Thyroid gland (tissue), 4 donors: ENCODE measurements at regions not wholly inside any gene's neighbourhood (a gene's known extent, or its start where the extent isn't known, plus 50 kb on each side); places are given as distances from the start of the nearest gene placed in this dataset.

Source experiments
- DNase-seq, 2 donors: peaks; one replicate each; pipeline ENCODE4 v3.0.0-alpha.2; 2019
- H3K27ac ChIP-seq, 3 donors: fragments of 200-600 bp; sonication (generic); 1 replicate in 2 of 3; 2 replicates in 1 of 3; pipeline ENCODE4 v1.5.1; 2016 to 2019; ENCODE audit warnings: mild to moderate bottlenecking in 1 of 3, moderate library complexity in 1 of 3
- H3K27me3 ChIP-seq: fragments of 200-600 bp; sonication (generic); one replicate; pipeline ENCODE4 v1.5.1; 2019
- H3K36me3 ChIP-seq, 2 donors: fragments of 200-600 bp; sonication (generic); one replicate each; pipeline ENCODE4 v1.5.1; 2016 to 2019
- H3K4me1 ChIP-seq, 2 donors: fragments of 200-600 bp; sonication (generic); one replicate each; pipeline ENCODE4 v1.5.1; 2017 to 2019
- H3K4me3 ChIP-seq, 3 donors: fragments of 200-600 bp; sonication (generic); replicated peaks in 1 of 3; 1 replicate in 2 of 3; 2 replicates in 1 of 3; pipeline ENCODE4 v1.5.1; 2016; ENCODE audit warnings: mild to moderate bottlenecking in 1 of 3
- H3K9me3 ChIP-seq: fragments of 200-600 bp; sonication (generic); one replicate; pipeline ENCODE4 v1.5.1; 2017
- CTCF ChIP-seq, 6 experiments: fragments of 200-600 bp in 3 of 6; fragments of 450-650 bp in 3 of 6; sonication (generic) in 3 of 6; IDR thresholded peaks; one replicate each; pipeline ENCODE4 v1.5.1; 2016 to 2019; ENCODE audit warnings: antibody characterized with exemption in 6 of 6, mild to moderate bottlenecking in 2 of 6, inconsistent platforms in 1 of 6, moderate library complexity in 1 of 6
- POLR2A ChIP-seq, 2 donors: fragments of 450-650 bp; IDR thresholded peaks; one replicate each; pipeline ENCODE4 v1.6.1; 2017; ENCODE audit warnings: antibody characterized with exemption in 2 of 2, mild to moderate bottlenecking in 2 of 2, moderate library complexity in 1 of 2
- WGBS, 2 donors: methylation state at CpG; one replicate each; pipeline ENCODE4 v1.1.5; 2017; 5-methylcytosine and 5-hydroxymethylcytosine counted together
- intact Hi-C: fragments of 100-400 bp; cut with DNase I; formaldehyde crosslinking; loops from one replicate; pipeline ENCODE4 v1.15.1; 2023

- 65 to 66% methylated on average over 1 of the region's 1 CpG for whole genome bisulfite sequencing, 2 donors
- intact Hi-C loops: no loop called here
- H3K9me3 ChIP-seq: no peaks in the 10 kb centered on the region
- DNase-seq: no peak
- no peak overlapping the region for H3K27ac ChIP-seq
- H3K36me3 ChIP-seq: no peaks in the 10 kb centered on the region
- TF ChIP-seq CTCF (IDR thresholded peaks at IDR 0.05) (no peak), POLR2A (IDR thresholded peaks at IDR 0.05) (no peak)
- no peaks in the 10 kb centered on the region for H3K27me3 ChIP-seq
- no peak overlapping the region for H3K4me3 ChIP-seq
- no peaks in the 10 kb centered on the region for H3K4me1 ChIP-seq
Observed at GRCh38 chr2:186941853-186942252, 92.9 kb upstream of the ZSWIM2 start.

DNA sequence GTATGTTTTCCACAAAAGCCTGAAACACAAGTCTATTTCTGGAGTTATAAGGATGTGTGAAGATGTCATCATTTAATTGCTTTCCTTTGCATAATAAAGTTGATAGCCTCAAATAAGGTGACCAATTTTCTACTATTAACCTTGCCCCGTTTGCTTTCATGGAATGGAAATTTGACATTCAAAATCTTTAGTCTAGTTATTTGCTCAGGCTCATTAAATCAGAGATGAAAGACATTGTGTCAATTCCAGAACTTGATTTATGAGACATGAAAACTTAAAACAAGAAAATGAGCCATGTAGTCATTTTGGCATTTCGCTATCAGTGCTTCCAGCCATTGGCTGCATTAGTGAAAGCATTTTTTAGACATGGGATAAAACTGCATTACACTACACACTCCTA, 91.5 kb upstream of the ZSWIM2 start:
- DNase-seq: no peak
- intact Hi-C loops: no loop called here
- TF ChIP-seq POLR2A (IDR thresholded peaks at IDR 0.05): no peak
- no peak for TF ChIP-seq CTCF (IDR thresholded peaks at IDR 0.05)
- WGBS, 2 donors: 86 to 87% methylated on average over 2 of the region's 2 CpGs
- Histone ChIP-seq H3K9me3 (no peaks in the 10 kb centered on the region), H3K4me1 (no peaks in the 10 kb centered on the region), H3K27ac (no peak overlapping the region), H3K4me3 (no peak overlapping the region), H3K27me3 (no peaks in the 10 kb centered on the region), H3K36me3 (no peaks in the 10 kb centered on the region)

DNA sequence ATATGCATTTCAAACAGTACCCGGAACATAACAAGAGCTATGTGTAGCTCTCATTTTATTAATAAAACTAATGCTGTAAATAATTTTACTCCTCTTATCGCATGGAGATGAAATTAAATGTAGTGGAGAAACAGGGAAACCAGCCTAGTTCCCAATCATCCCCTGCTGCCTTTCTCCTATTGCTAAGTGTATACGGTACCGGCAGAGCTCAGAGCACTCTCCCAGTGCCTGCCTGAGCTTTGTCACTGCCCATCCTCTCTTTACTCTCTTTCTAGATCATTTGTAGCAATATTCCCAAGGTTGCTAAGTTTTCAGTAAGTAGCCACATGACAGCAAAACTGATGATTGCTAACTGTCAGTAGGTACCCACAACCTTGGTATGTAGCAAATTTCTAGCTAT, 85.5 kb upstream of the ZSWIM2 start:
- Histone ChIP-seq H3K27ac (no peak overlapping the region), H3K27me3 (no peaks in the 10 kb centered on the region), H3K4me3 (no peak overlapping the region), H3K4me1 (no peaks in the 10 kb centered on the region), H3K9me3 (no peaks in the 10 kb centered on the region), H3K36me3 (no peaks in the 10 kb centered on the region)
- 78 to 80% methylated on average over 4 of the region's 4 CpGs for WGBS, 2 donors
- intact Hi-C loops: no loop called here
- TF ChIP-seq CTCF (IDR thresholded peaks at IDR 0.05) (no peak), POLR2A (IDR thresholded peaks at IDR 0.05) (no peak)
- DNase-seq: no peak

DNA sequence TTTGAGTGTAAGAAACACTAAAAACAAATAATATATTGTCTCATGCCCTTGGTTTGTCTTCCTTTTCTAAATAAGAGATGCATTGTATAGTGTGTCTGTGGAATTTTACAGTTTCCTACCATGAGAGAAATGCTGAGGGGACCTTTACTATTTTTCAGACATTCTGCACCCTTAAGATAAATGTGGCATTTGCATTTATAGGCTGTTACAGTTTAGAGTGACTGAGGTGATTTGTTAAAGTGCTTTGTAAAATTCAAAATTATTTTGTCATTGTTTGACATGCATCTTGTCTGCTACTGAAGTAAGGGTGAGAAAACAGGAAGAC, 78.9 kb upstream of the ZSWIM2 start:
- intact Hi-C loops: no loop called here
- TF ChIP-seq POLR2A (IDR thresholded peaks at IDR 0.05): no peak
- TF ChIP-seq CTCF (IDR thresholded peaks at IDR 0.05): no peak

DNA sequence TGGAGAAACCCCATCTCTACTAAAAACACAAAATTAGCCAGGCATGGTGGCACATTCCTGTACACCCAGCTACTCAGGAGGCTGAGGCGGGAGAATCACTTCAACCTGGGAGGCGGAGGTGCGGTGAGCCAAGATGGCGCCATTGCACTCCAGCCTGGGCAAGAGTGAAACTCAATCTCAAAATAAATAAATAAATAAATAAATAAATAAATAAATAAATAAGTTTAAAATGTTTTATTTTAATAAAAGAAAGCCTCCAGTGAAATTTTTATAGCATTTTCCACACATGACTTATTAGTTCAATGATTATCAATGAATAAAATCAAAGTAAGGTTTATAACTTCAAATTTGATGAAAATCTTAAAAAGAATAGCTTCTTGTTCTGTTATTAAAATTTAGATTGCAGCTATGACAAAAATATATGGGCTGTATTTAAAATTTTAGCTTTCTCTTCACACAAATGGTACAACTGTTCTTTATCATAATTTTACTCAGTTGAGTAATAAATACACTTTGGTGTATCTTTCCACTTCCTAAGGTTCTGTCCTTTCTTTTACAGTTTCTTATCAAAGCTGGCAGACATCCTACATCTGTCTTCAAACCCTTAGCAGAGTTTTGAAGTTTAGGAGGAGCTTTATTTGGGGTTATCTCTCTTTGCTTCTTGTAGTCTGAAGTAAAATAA, 78.4 kb upstream of the ZSWIM2 start:
- H3K27me3 ChIP-seq: no peaks in the 10 kb centered on the region
- 92 to 99% methylated on average over 4 of the region's 4 CpGs for WGBS, 2 donors

More for the DNA sequence above, 78.9 kb upstream of the ZSWIM2 start:
- no peaks in the 10 kb centered on the region for H3K36me3 ChIP-seq
- H3K27ac ChIP-seq: no peak overlapping the region
- no peaks in the 10 kb centered on the region for H3K9me3 ChIP-seq
- no peaks in the 10 kb centered on the region for H3K4me1 ChIP-seq
- DNase-seq: no peak
- H3K27me3 ChIP-seq: no peaks in the 10 kb centered on the region
- H3K4me3 ChIP-seq: no peak overlapping the region

More for the DNA sequence above, 78.4 kb upstream of the ZSWIM2 start:
- TF ChIP-seq CTCF (IDR thresholded peaks at IDR 0.05) (no peak), POLR2A (IDR thresholded peaks at IDR 0.05) (no peak)
- intact Hi-C loops: no loop called here
- Histone ChIP-seq H3K4me1 (no peaks in the 10 kb centered on the region), H3K36me3 (no peaks in the 10 kb centered on the region), H3K9me3 (no peaks in the 10 kb centered on the region), H3K27ac (no peak overlapping the region), H3K4me3 (no peak overlapping the region)
- DNase-seq: no peak
